ENCODE measurements at regions not wholly inside any gene's neighbourhood (a gene's known extent, or its start where the extent isn't known, plus 50 kb on each side); places are given as distances from the start of the nearest gene placed in this dataset.
A peak's percentile ranks its signal among the peaks of the same experiment; 100 is the strongest.

- ATAC-seq: no peak
- H3K36me3 Mint-ChIP-seq: no peaks in the 10 kb centered on the region
- no peak for DNase-seq
- H3K27ac Mint-ChIP-seq: no peak overlapping the region
- no peak overlapping the region for H3K4me3 Mint-ChIP-seq
- peaks cover 0 to 13% (median 8%) of the 10 kb centered on the region in 4 donors for H3K4me1 Mint-ChIP-seq
- H3K27me3 Mint-ChIP-seq: peaks cover 0 to 26% (median 13%) of the 10 kb centered on the region in 5 donors
- POLR2A ChIA-PET: no interaction called here
- H3K9me3 Mint-ChIP-seq: no peaks in the 10 kb centered on the region
Measured at GRCh38 chr15:85932391-85932790, 137.7 kb upstream of the KLHL25 start.

GRCh38 chr15:85934691-85935090 is 140.0 kb upstream of the KLHL25 start:
- peaks cover 0 to 25% (median 16%) of the 10 kb centered on the region in 5 donors for H3K27me3 Mint-ChIP-seq
- no peaks in the 10 kb centered on the region for H3K9me3 Mint-ChIP-seq
- no peaks in the 10 kb centered on the region for H3K36me3 Mint-ChIP-seq
- DNase-seq (no peak), ATAC-seq (no peak)
- POLR2A ChIA-PET: no interaction called here
- no peak overlapping the region for H3K4me3 Mint-ChIP-seq
- no peak overlapping the region for H3K27ac Mint-ChIP-seq
- no peaks in the 10 kb centered on the region for H3K4me1 Mint-ChIP-seq

- ATAC-seq (no peak), DNase-seq (no peak)
- Mint-ChIP-seq H3K27me3 (peaks cover 0 to 25% (median 16%) of the 10 kb centered on the region in 5 donors), H3K36me3 (no peaks in the 10 kb centered on the region), H3K9me3 (no peaks in the 10 kb centered on the region), H3K4me3 (no peak overlapping the region), H3K4me1 (no peaks in the 10 kb centered on the region), H3K27ac (no peak overlapping the region)
- POLR2A ChIA-PET: no interaction called here
Measured at GRCh38 chr15:85935182-85935581, 140.5 kb upstream of the KLHL25 start.

- H3K4me3 Mint-ChIP-seq: no peak overlapping the region
Measured at GRCh38 chr15:85937661-85938060, 142.0 kb upstream of the AGBL1 start.

GRCh38 chr15:85941186-85941855 is 138.3 kb upstream of the AGBL1 start:
- ATAC-seq: no peak
- Mint-ChIP-seq H3K9me3 (no peaks in the 10 kb centered on the region), H3K27me3 (peaks cover 0 to 7% (median 3%) of the 10 kb centered on the region in 5 donors), H3K4me1 (no peaks in the 10 kb centered on the region), H3K27ac (no peak overlapping the region), H3K36me3 (no peaks in the 10 kb centered on the region), H3K4me3 (no peak overlapping the region)
- DNase-seq: no peak
- POLR2A ChIA-PET: no interaction called here

More at GRCh38 chr15:85937661-85938060, 142.0 kb upstream of the AGBL1 start:
- peaks cover 0 to 21% (median 8%) of the 10 kb centered on the region in 5 donors for H3K27me3 Mint-ChIP-seq
- H3K4me1 Mint-ChIP-seq: no peaks in the 10 kb centered on the region
- H3K9me3 Mint-ChIP-seq: no peaks in the 10 kb centered on the region
- H3K27ac Mint-ChIP-seq: no peak overlapping the region
- POLR2A ChIA-PET: no interaction called here
- ATAC-seq: no peak
- H3K36me3 Mint-ChIP-seq: no peaks in the 10 kb centered on the region
- DNase-seq: no peak

GRCh38 chr15:85942632-85943031 is 137.0 kb upstream of the AGBL1 start:
- Mint-ChIP-seq H3K9me3 (no peaks in the 10 kb centered on the region), H3K36me3 (no peaks in the 10 kb centered on the region), H3K27ac (no peak overlapping the region), H3K27me3 (peaks cover 0 to 9% (median 5%) of the 10 kb centered on the region in 5 donors), H3K4me1 (no peaks in the 10 kb centered on the region), H3K4me3 (no peak overlapping the region)
- ATAC-seq (no peak), DNase-seq (no peak)
- POLR2A ChIA-PET: no interaction called here

GRCh38 chr15:85943151-85943550 is 136.5 kb upstream of the AGBL1 start:
- no peaks in the 10 kb centered on the region for H3K4me1 Mint-ChIP-seq
- H3K4me3 Mint-ChIP-seq: no peak overlapping the region
- H3K27me3 Mint-ChIP-seq: peaks cover 0 to 7% (median 5%) of the 10 kb centered on the region in 5 donors
- POLR2A ChIA-PET: no interaction called here
- no peaks in the 10 kb centered on the region for H3K9me3 Mint-ChIP-seq
- no peak for DNase-seq
- no peak for ATAC-seq
- no peak overlapping the region for H3K27ac Mint-ChIP-seq
- H3K36me3 Mint-ChIP-seq: no peaks in the 10 kb centered on the region

- no peaks in the 10 kb centered on the region for H3K4me1 Mint-ChIP-seq
Measured at GRCh38 chr15:85943791-85944190, 135.9 kb upstream of the AGBL1 start.

GRCh38 chr15:85947021-85947420 is 132.7 kb upstream of the AGBL1 start:
- peaks cover 0 to 7% (median 3%) of the 10 kb centered on the region in 5 donors for H3K27me3 Mint-ChIP-seq
- H3K9me3 Mint-ChIP-seq: no peaks in the 10 kb centered on the region
- no peak for DNase-seq
- no peaks in the 10 kb centered on the region for H3K36me3 Mint-ChIP-seq
- no peak for ATAC-seq
- H3K4me1 Mint-ChIP-seq: no peaks in the 10 kb centered on the region
- no peak overlapping the region for H3K27ac Mint-ChIP-seq
- no peak overlapping the region for H3K4me3 Mint-ChIP-seq
- POLR2A ChIA-PET: no interaction called here

More at GRCh38 chr15:85943791-85944190, 135.9 kb upstream of the AGBL1 start:
- Mint-ChIP-seq H3K9me3 (no peaks in the 10 kb centered on the region), H3K27ac (no peak overlapping the region), H3K36me3 (no peaks in the 10 kb centered on the region), H3K4me3 (no peak overlapping the region), H3K27me3 (peaks cover 0 to 10% (median 5%) of the 10 kb centered on the region in 5 donors)
- no peak for DNase-seq
- POLR2A ChIA-PET: no interaction called here
- ATAC-seq: no peak

- DNase-seq (no peak), ATAC-seq (no peak)
- Mint-ChIP-seq H3K4me3 (no peak overlapping the region), H3K9me3 (no peaks in the 10 kb centered on the region), H3K36me3 (no peaks in the 10 kb centered on the region), H3K27ac (no peak overlapping the region), H3K27me3 (peaks cover 0 to 7% (median 3%) of the 10 kb centered on the region in 5 donors), H3K4me1 (no peaks in the 10 kb centered on the region)
- POLR2A ChIA-PET: no interaction called here
Measured at GRCh38 chr15:85947936-85948335, 131.7 kb upstream of the AGBL1 start.

- no peak for ATAC-seq
Measured at GRCh38 chr15:85950101-85950500, 129.6 kb upstream of the AGBL1 start.

GRCh38 chr15:85954586-85954985 is 125.1 kb upstream of the AGBL1 start:
- Mint-ChIP-seq H3K4me3 (no peak overlapping the region), H3K36me3 (no peaks in the 10 kb centered on the region), H3K27me3 (peaks cover 1 to 32% (median 8%) of the 10 kb centered on the region in 5 donors), H3K9me3 (peaks cover 0 to 4% (median 0%) of the 10 kb centered on the region in 9 donors), H3K4me1 (no peaks in the 10 kb centered on the region), H3K27ac (no peak overlapping the region)
- no peak for ATAC-seq
- POLR2A ChIA-PET: no interaction called here
- no peak for DNase-seq

More at GRCh38 chr15:85950101-85950500, 129.6 kb upstream of the AGBL1 start:
- H3K36me3 Mint-ChIP-seq: no peaks in the 10 kb centered on the region
- no peaks in the 10 kb centered on the region for H3K9me3 Mint-ChIP-seq
- H3K4me1 Mint-ChIP-seq: no peaks in the 10 kb centered on the region
- H3K27ac Mint-ChIP-seq: no peak overlapping the region
- H3K4me3 Mint-ChIP-seq: no peak overlapping the region
- no peak for DNase-seq
- peaks cover 1 to 18% (median 12%) of the 10 kb centered on the region in 5 donors for H3K27me3 Mint-ChIP-seq
- POLR2A ChIA-PET: no interaction called here

GRCh38 chr15:85955501-85956391 is 123.9 kb upstream of the AGBL1 start:
- H3K4me3 Mint-ChIP-seq: no peak overlapping the region
- peak overlapping the region in 1 of 10 donors; percentile 46 for H3K27ac Mint-ChIP-seq
- H3K9me3 Mint-ChIP-seq: peaks cover 0 to 4% (median 0%) of the 10 kb centered on the region in 9 donors
- ATAC-seq (no peak), DNase-seq (no peak)
- no peaks in the 10 kb centered on the region for H3K36me3 Mint-ChIP-seq
- no peaks in the 10 kb centered on the region for H3K4me1 Mint-ChIP-seq
- POLR2A ChIA-PET: no interaction called here
- H3K27me3 Mint-ChIP-seq: peaks cover 1 to 32% (median 9%) of the 10 kb centered on the region in 5 donors

All from naive thymus-derived CD8-positive, alpha-beta T cell (primary cell).